Cerebellar cortex (tissue), 1 donor: ENCODE measurements at regions not wholly inside any gene's neighbourhood (a gene's known extent, or its start where the extent isn't known, plus 50 kb on each side); places are given as distances from the start of the nearest gene placed in this dataset.

Experiments used
- DNase-seq: peaks from one replicate; pipeline ENCODE4 v3.0.0-alpha.2; 2015; ENCODE audit warnings: low spot score

DNA sequence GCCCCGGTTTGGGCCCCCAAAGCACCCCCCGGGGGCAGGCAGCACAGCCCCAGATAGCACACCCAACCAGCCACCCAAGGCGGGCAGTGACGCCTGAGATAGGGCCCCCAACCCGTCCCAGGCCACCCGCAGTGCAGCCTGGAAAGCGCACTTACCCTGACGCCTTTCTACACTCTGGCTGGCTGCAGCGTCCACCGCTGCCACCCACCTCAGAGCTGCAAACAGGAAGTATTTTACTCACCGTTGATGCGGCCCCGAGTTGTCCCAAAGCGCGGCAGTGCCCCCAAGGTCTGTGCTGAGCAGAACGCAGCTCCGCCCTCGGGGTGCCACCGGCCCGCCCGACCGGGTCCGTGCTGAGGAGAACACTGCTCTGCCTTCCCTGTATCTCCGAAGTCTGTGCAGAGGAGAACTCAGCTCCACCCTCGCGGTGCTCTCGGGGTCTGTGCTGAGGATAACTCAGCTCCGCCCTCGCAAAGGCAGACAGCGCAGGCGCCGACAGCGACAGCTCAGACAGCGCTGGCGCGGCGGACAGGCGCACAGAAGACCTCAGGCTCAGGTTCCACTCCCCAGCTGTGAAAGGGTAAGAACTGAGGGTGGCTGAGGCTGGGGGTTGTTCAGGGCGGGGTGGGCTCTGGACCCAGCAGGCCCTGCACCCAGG is 786.9 kb downstream of the CDY1 start:
- no peak for DNase-seq

DNA sequence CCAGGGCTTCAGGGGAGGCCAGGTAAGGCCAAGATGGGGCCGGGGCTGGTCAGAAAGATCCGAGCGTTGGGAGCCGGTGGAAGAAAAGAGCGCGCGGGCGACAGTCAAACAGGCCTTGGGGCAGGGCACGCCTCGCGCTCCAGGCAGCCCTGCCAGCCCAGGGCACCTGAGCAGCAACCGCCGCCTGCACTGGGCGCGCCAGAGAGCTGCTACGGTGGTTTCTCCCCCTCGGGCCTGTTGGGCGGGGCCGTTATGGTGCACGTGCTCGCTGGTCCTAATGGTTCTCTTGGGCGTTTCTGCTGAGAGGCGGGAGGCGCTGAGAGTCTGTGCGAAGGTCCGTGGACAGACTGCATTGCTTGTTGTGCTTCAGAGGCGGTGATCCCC is 787.4 kb downstream of the CDY1 start:
- no peak for DNase-seq
